Fibroblast of lung (primary cell): ENCODE measurements at regions not wholly inside any gene's neighbourhood (a gene's known extent, or its start where the extent isn't known, plus 50 kb on each side); places are given as distances from the start of the nearest gene placed in this dataset.
A peak's percentile ranks its signal among the peaks of the same experiment; 100 is the strongest.

Experiments
- DNase-seq, 2 donors: peaks; one replicate each; pipeline versions ENCODE4 v3.0.0 to v3.0.0-alpha.2; 2010; ENCODE audit warnings: low read depth in 2 of 2
- H2AFZ ChIP-seq: 2 replicates; pipeline ENCODE4 v1.5.1; 2012; ENCODE audit warnings: low read length, control low read depth, inconsistent platforms
- H3K27ac ChIP-seq: 2 replicates; pipeline ENCODE4 v1.5.1; 2011; ENCODE audit warnings: low read length, control low read depth; ENCODE audit not compliant: insufficient read depth
- H3K27me3 ChIP-seq: 2 replicates; pipeline ENCODE4 v1.5.1; 2011; ENCODE audit warnings: mild to moderate bottlenecking, low read length; ENCODE audit not compliant: control insufficient read depth, insufficient read depth
- H3K36me3 ChIP-seq: 2 replicates; pipeline ENCODE4 v1.5.1; 2011; ENCODE audit warnings: low read length; ENCODE audit not compliant: control insufficient read depth, insufficient read depth
- H3K4me1 ChIP-seq: 2 replicates; pipeline ENCODE4 v1.5.1; 2011; ENCODE audit warnings: low read length; ENCODE audit not compliant: control insufficient read depth, insufficient read depth; ENCODE audit errors: extremely low read depth
- H3K4me2 ChIP-seq: 2 replicates; pipeline ENCODE4 v1.5.1; 2011; ENCODE audit warnings: low read length, control low read depth; ENCODE audit not compliant: insufficient read depth; ENCODE audit errors: extremely low read depth
- H3K4me3 ChIP-seq, 4 experiments: fragments of 200-600 bp in 1 of 4; sonication (generic) in 1 of 4; replicated peaks in 1 of 4; 2 replicates each; pipeline ENCODE4 v1.5.1; 2011 to 2016; ENCODE audit warnings: low read length in 4 of 4, low read depth in 3 of 4, mild to moderate bottlenecking in 3 of 4, control low read depth in 2 of 4, inconsistent platforms in 1 of 4, mixed read lengths in 1 of 4; ENCODE audit not compliant: insufficient read depth in 1 of 4; ENCODE audit errors: control extremely low read depth in 1 of 4
- H3K79me2 ChIP-seq: 2 replicates; pipeline ENCODE4 v1.5.1; 2012; ENCODE audit warnings: mild to moderate bottlenecking, low read length, inconsistent platforms; ENCODE audit not compliant: control insufficient read depth, insufficient read depth
- H3K9ac ChIP-seq: 2 replicates; pipeline ENCODE4 v1.5.1; 2011; ENCODE audit warnings: mild to moderate bottlenecking, low read length, control low read depth; ENCODE audit not compliant: insufficient read depth
- H3K9me3 ChIP-seq: 2 replicates; pipeline ENCODE4 v1.5.1; 2012; ENCODE audit warnings: low read depth, low read length; ENCODE audit not compliant: control insufficient read depth, insufficient read depth
- H4K20me1 ChIP-seq: 2 replicates; pipeline ENCODE4 v1.5.1; 2011; ENCODE audit warnings: low read length; ENCODE audit not compliant: control insufficient read depth, insufficient read depth; ENCODE audit errors: extremely low read depth
- EZH2 ChIP-seq: IDR thresholded peaks from 2 replicates; pipeline ENCODE4 v1.5.1; 2012; ENCODE audit warnings: low read length, control low read depth, mild to moderate bottlenecking; ENCODE audit errors: missing control alignments
- TF ChIP-seq, protein P1 (sequence below), 2 donors: IDR thresholded peaks in 1 of 2; conservative IDR thresholded peaks in 1 of 2; 1 replicate in 1 of 2; 2 replicates in 1 of 2; pipeline ENCODE4 v1.5.1; 2011 to 2012; ENCODE audit warnings: low read length in 2 of 2, control low read depth in 1 of 2, inconsistent platforms in 1 of 2, low read depth in 1 of 2, mild to moderate bottlenecking in 1 of 2

DNA sequence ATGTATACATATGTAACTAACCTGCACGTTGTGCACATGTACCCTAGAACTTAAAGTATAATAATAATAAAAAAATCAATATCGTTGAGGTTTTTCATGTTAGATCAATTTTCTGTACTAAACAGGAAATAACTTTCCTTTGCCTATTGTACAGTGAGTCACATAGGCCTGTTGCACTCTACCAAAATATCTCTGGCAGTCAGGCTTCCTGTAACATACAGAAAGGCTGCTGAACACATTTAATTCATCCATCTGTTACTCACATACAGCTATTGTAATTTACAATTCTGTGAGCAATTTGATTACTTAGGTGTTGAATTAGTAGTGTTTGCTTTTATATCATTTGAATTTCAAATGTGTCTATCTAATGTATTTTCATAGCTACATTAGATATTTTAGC lies 427.8 kb downstream of the TMA16 start:
- Histone ChIP-seq H3K9ac (no peak overlapping the region), H2AFZ (no peak overlapping the region), H4K20me1 (no peaks in the 10 kb centered on the region), H3K27me3 (no peaks in the 10 kb centered on the region), H3K4me3 (no peak overlapping the region), H3K4me1 (no peaks in the 10 kb centered on the region), H3K79me2 (no peaks in the 10 kb centered on the region), H3K36me3 (no peaks in the 10 kb centered on the region), H3K27ac (no peak overlapping the region), H3K9me3 (no peaks in the 10 kb centered on the region), H3K4me2 (no peak overlapping the region)
- TF ChIP-seq, protein P1, sequence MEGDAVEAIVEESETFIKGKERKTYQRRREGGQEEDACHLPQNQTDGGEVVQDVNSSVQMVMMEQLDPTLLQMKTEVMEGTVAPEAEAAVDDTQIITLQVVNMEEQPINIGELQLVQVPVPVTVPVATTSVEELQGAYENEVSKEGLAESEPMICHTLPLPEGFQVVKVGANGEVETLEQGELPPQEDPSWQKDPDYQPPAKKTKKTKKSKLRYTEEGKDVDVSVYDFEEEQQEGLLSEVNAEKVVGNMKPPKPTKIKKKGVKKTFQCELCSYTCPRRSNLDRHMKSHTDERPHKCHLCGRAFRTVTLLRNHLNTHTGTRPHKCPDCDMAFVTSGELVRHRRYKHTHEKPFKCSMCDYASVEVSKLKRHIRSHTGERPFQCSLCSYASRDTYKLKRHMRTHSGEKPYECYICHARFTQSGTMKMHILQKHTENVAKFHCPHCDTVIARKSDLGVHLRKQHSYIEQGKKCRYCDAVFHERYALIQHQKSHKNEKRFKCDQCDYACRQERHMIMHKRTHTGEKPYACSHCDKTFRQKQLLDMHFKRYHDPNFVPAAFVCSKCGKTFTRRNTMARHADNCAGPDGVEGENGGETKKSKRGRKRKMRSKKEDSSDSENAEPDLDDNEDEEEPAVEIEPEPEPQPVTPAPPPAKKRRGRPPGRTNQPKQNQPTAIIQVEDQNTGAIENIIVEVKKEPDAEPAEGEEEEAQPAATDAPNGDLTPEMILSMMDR (conservative IDR thresholded peaks at IDR 0.05 in 1 of 2, IDR thresholded peaks at IDR 0.05 in 1 of 2; ENCODE audit: low read depth in 1 of 2, low read length in 2 of 2): no peak
- TF ChIP-seq EZH2: no peak
- peak; percentile 5 to 14 for DNase-seq

DNA sequence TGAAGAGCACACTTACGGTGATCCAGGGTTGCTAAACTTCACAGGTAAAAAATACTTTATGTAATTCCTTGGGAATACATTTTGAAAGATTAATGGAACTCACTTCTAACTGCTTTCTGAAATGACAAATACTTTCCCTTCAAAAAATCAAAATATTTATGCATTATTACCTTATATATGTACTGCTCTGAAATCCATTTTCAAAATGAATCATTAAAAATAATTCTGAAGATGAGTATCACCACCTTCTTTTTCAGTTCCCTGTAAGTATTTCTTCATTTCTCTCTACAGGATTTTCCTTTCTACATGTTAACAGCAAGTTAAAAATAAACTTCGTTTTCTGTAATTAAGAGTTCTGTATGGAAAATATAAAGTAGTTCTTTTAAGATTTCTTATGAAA lies 428.6 kb downstream of the TMA16 start:
- Histone ChIP-seq H4K20me1 (no peaks in the 10 kb centered on the region), H3K9me3 (no peaks in the 10 kb centered on the region), H3K27ac (no peak overlapping the region), H3K36me3 (no peaks in the 10 kb centered on the region), H3K4me1 (no peaks in the 10 kb centered on the region), H3K27me3 (no peaks in the 10 kb centered on the region), H3K9ac (no peak overlapping the region), H3K79me2 (no peaks in the 10 kb centered on the region), H3K4me3 (no peak overlapping the region), H3K4me2 (no peak overlapping the region), H2AFZ (no peak overlapping the region)
- DNase-seq: no peak
- TF ChIP-seq, protein P1 (conservative IDR thresholded peaks at IDR 0.05 in 1 of 2, IDR thresholded peaks at IDR 0.05 in 1 of 2; ENCODE audit: low read depth in 1 of 2, low read length in 2 of 2): no peak
- TF ChIP-seq EZH2: no peak

DNA sequence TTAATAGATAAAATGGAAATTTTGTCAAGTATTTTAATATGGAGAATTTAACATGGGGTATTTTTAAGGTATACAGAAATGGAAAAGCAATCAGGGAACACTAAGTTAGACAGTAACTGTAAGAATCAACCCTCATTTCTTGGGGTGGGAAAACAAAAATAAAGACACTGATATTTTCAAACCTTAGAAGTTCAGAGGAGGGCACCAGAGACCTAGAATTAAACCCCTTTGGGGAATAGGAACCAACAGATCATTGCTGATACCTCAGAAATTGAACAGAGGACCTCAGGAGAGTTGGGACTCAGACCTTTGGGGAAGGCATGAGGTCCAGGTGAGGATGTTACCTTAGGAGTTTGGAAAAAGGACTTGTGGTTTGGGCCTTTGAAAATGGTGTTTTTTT lies 435.6 kb downstream of the TMA16 start:
- Histone ChIP-seq H3K4me2 (no peak overlapping the region), H3K4me3 (no peak overlapping the region), H3K9ac (no peak overlapping the region), H3K27me3 (no peaks in the 10 kb centered on the region), H3K27ac (no peak overlapping the region), H3K36me3 (no peaks in the 10 kb centered on the region), H3K4me1 (no peaks in the 10 kb centered on the region), H3K9me3 (no peaks in the 10 kb centered on the region), H2AFZ (no peak overlapping the region), H3K79me2 (no peaks in the 10 kb centered on the region), H4K20me1 (no peaks in the 10 kb centered on the region)
- TF ChIP-seq, protein P1 (conservative IDR thresholded peaks at IDR 0.05 in 1 of 2, IDR thresholded peaks at IDR 0.05 in 1 of 2; ENCODE audit: low read depth in 1 of 2, low read length in 2 of 2): no peak
- no peak for TF ChIP-seq EZH2
- no peak for DNase-seq
